ENCODE measurements at regions not wholly inside any gene's neighbourhood (a gene's known extent, or its start where the extent isn't known, plus 50 kb on each side); places are given as distances from the start of the nearest gene placed in this dataset.
A peak's percentile ranks its signal among the peaks of the same experiment; 100 is the strongest.

GRCh38 chr7:153835103-153835502 is 217.1 kb upstream of the DPP6 start:
- DNase-seq (ENCODE audit: low read depth in 2 of 2): no peak

DNA sequence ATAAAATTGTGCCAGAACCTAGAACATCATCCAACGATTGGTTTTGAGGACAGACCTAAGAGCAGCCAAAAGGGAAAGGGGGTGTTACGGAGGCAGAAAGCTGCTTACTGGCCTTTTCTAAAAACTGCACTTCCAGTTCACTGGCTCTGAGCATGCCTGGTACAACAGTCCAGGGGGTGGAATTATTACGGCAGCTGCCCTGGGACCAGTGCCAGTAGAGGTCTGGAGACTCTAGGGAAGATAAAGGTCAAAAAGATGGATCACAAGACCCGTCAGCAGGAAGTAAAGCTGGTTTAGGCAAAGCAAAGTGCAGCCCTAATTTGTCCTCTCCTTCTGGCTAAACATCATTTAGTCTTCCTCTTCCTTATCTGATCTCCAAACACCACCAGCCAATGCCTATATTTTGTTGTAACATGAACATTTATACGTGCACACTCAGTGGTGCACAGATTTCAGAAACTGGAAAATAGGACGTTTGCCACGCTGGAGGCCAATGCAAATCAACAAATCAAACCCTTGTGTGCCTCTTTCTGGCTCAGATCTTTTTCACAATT is 216.4 kb upstream of the DPP6 start:
- DNase-seq (ENCODE audit: low read depth in 2 of 2): no peak

DNA sequence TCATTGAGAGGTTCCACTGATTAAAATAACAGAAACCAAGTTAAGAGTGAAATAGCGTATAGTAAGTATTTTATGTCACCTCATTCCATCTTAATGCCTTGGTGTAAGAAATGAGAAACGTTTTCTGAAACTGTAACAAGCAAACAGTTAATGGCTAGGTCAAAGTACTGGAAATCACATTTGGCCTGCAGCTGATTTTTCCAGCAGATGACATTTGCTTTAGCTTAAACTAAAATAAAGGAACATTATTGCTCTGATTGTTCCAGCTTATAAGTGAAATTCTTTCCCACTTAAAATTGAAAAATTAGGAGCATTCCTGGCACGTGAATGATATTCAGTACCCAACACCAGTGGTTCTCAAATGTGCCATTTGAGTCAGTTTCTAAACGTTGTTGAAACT is 213.6 kb upstream of the DPP6 start:
- no peak for DNase-seq (ENCODE audit: low read depth in 2 of 2)

DNA sequence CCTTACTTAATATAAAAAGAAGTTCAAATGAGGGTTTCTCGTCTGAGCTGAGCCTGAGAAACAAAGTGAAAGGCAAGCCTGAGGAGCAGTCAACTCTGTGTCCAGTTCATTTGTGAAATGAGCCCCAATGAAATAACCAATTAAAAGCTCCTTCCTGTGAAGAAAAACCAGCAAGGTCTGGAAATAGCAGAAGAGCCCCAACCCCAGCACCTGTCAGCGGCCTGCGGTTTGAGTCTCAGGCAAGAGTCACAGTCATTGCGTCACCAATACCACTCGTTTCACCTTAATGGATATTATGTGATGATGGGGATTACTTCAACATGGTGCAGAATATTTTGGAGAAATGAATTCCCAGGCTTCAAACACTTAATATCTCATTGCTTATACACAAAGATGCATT is 211.3 kb upstream of the DPP6 start:
- DNase-seq (ENCODE audit: low read depth in 2 of 2): no peak

DNA sequence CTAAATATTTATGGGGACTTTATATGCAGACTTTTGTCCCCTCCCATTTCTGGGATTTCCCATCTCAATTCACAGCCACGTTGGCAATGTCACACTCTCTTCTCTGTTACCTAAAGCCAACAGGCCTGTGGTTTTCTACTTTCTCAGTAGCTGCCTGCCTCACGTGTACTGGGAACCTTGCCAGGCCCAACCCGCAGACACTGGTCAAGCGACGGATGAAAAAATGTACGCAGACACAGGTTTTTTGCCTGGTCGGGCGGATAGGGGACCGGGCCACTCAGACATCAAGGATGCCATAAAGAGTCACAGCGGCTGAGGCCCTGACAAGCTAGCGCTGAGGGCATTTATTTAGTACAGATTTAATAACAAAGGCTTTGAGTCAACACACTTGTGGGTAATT is 204.4 kb upstream of the DPP6 start:
- no peak for DNase-seq (ENCODE audit: low read depth in 2 of 2)

- DNase-seq (ENCODE audit: low read depth in 2 of 2): no peak
Observed at GRCh38 chr7:153852261-153852660, 199.9 kb upstream of the DPP6 start.

GRCh38 chr7:153858355-153858754 is 193.8 kb upstream of the DPP6 start:
- peak; percentile 64 to 71 for DNase-seq (ENCODE audit: low read depth in 2 of 2)

DNA sequence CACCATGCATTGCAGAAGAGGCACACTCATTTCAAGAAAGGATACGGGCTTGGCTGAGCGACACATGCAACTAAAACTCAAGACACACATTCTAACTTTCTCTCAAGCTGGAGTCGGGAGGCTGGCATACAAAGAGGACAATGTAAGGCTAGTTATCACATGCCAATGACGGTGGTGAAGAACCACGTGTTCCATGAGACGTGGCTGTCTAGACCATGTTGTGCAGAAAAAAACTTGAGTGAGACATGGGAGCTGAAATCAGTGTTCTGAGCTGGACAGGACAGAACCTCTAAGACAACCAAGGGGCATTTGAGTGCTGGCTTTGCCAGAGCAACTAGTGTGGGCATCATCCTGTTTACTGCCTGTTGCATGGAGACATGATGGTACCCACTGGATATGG is 193.0 kb upstream of the DPP6 start:
- DNase-seq (ENCODE audit: low read depth in 2 of 2): no peak

DNA sequence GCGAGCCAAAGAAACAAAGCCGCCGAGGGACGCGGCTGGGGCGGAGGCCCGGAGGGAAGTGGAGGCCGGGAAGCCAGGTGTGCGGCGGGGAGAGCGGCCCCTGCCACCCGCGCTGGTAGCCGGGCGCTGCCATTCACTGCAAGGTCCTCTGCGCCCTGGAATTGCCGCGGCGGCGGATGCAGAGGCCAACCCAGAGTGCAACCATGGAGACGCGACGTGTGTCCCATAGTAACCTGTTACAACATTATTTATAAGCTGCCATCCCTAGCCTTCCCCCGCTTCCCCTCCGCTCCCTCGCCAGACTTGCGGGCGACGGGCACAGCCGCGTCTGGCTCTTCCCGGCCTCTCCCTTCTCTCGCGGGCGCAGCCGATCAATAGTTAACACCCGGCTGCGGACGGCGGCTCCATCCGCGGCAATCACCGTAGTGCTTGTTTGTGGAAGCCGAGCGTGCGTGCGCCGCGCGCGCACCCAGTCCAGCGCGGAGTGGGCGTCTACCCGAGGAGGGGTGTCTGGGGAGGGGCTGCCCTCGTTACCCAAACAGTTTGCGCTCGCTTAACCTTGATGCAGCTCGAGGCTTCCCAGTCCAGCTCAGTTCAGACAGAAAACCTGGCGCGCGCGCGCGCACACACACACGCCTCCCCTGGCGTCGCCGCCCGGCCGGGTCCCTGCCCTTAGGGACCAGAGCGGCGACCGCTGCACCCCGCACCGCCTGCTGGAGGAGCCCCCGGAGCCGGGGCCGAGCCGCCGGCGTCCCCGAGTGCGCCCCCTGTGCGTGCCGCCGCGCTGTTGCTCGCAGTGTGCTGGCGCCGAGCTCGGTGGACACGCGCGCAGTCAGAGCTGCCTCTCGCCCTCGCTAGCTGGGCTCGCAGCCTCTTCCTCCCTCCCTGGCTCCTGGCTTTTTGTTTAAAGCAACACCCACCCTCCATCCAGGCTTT is 165.4 kb upstream of the DPP6 start:
- DNase-seq (ENCODE audit: low read depth in 2 of 2): no peak

- DNase-seq (ENCODE audit: low read depth in 2 of 2): no peak
Observed at GRCh38 chr7:153887749-153888569, 164.2 kb upstream of the DPP6 start.

- DNase-seq (ENCODE audit: low read depth in 2 of 2): no peak
Observed at GRCh38 chr7:153891990-153892389, 160.2 kb upstream of the DPP6 start.

GRCh38 chr7:153902862-153903261 is 149.3 kb upstream of the DPP6 start:
- DNase-seq (ENCODE audit: low read depth in 2 of 2): no peak

- DNase-seq (ENCODE audit: low read depth in 2 of 2): no peak
Observed at GRCh38 chr7:153912211-153912610, 140.0 kb upstream of the DPP6 start.

- no peak for DNase-seq (ENCODE audit: low read depth in 2 of 2)
Observed at GRCh38 chr7:153920126-153920525, 132.1 kb upstream of the DPP6 start.

- DNase-seq (ENCODE audit: low read depth in 2 of 2): no peak
Observed at GRCh38 chr7:153920897-153921296, 131.3 kb upstream of the DPP6 start.

GRCh38 chr7:153921408-153921807 is 130.8 kb upstream of the DPP6 start:
- DNase-seq (ENCODE audit: low read depth in 2 of 2): no peak

GRCh38 chr7:153930696-153931095 is 121.5 kb upstream of the DPP6 start:
- DNase-seq (ENCODE audit: low read depth in 2 of 2): no peak

- DNase-seq (ENCODE audit: low read depth in 2 of 2): no peak
Observed at GRCh38 chr7:153934048-153934447, 118.2 kb upstream of the DPP6 start.

- no peak for DNase-seq (ENCODE audit: low read depth in 2 of 2)
Observed at GRCh38 chr7:153934629-153935028, 117.6 kb upstream of the DPP6 start.

DNA sequence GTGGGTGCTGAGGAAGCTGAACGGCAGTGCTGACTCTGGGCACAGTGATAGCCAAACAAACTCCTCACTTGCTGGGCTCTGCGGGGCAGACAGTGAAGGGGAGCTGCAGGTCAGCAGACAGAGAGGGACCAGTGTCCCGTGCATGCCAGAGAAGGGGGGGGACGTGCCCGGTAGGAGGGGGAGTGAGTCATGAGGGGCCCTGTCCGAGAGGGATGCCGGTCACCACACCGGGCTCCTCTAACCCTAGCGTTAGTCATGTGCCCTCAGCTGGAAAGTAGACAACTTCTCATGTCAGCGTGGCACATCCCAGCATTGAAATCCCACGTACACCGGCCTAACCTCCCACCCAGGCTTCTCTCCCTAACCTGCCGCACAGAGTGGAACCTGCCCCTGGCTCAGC is 117.1 kb upstream of the DPP6 start:
- no peak for DNase-seq (ENCODE audit: low read depth in 2 of 2)

GRCh38 chr7:153938451-153938850 is 113.7 kb upstream of the DPP6 start:
- no peak for DNase-seq (ENCODE audit: low read depth in 2 of 2)

GRCh38 chr7:153939177-153939576 is 113.0 kb upstream of the DPP6 start:
- DNase-seq (ENCODE audit: low read depth in 2 of 2): no peak

GRCh38 chr7:153939654-153940053 is 112.5 kb upstream of the DPP6 start:
- no peak for DNase-seq (ENCODE audit: low read depth in 2 of 2)
